H9 (cell line): ENCODE measurements at regions not wholly inside any gene's neighbourhood (a gene's known extent, or its start where the extent isn't known, plus 50 kb on each side); places are given as distances from the start of the nearest gene placed in this dataset.

Experiments used
- DNase-seq: peaks from one replicate; pipeline ENCODE4 v3.0.0-alpha.2; 2017
- H2AFZ ChIP-seq: one replicate; pipeline ENCODE4 v1.6.1; 2013; ENCODE audit warnings: mild to moderate bottlenecking, low read length, control low read depth, moderate library complexity
- H2AK5ac ChIP-seq: 2 replicates; pipeline ENCODE4 v1.6.1; 2013; ENCODE audit warnings: low read length, control low read depth, mixed read lengths; ENCODE audit not compliant: insufficient read length
- H2BK120ac ChIP-seq: one replicate; pipeline ENCODE4 v1.6.1; 2013; ENCODE audit warnings: low read depth, mild to moderate bottlenecking, low read length, control low read depth, inconsistent platforms; ENCODE audit not compliant: poor library complexity, severe bottlenecking
- H2BK12ac ChIP-seq: 2 replicates; pipeline ENCODE4 v1.6.1; 2013; ENCODE audit warnings: low read length, control low read depth, mixed read lengths, low read depth; ENCODE audit not compliant: insufficient read length
- H2BK15ac ChIP-seq: 2 replicates; pipeline ENCODE4 v1.6.1; 2013; ENCODE audit warnings: low read depth, low read length, control low read depth
- H2BK20ac ChIP-seq: one replicate; pipeline ENCODE4 v1.6.1; 2013; ENCODE audit warnings: low read depth, mild to moderate bottlenecking, low read length, control low read depth, inconsistent platforms; ENCODE audit not compliant: poor library complexity, severe bottlenecking
- H2BK5ac ChIP-seq: 2 replicates; pipeline ENCODE4 v1.6.1; 2013; ENCODE audit warnings: low read length, control low read depth, mixed read lengths; ENCODE audit not compliant: insufficient read length
- H3K14ac ChIP-seq: 2 replicates; pipeline ENCODE4 v1.6.1; 2013; ENCODE audit warnings: low read length, control low read depth; ENCODE audit not compliant: insufficient read depth
- H3K18ac ChIP-seq: 2 replicates; pipeline ENCODE4 v1.6.1; 2013; ENCODE audit warnings: low read depth, mild to moderate bottlenecking, mixed read lengths, low read length, control low read depth; ENCODE audit not compliant: insufficient read length
- H3K23ac ChIP-seq: 2 replicates; pipeline ENCODE4 v1.6.1; 2013; ENCODE audit warnings: low read length, control low read depth, mixed read lengths, low read depth; ENCODE audit not compliant: insufficient read length
- H3K23me2 ChIP-seq: 2 replicates; pipeline ENCODE4 v1.6.1; 2013; ENCODE audit warnings: low read depth, mild to moderate bottlenecking, mixed read lengths, low read length, control low read depth; ENCODE audit not compliant: insufficient read length, poor library complexity, severe bottlenecking
- H3K27ac ChIP-seq: 2 replicates; pipeline ENCODE4 v1.5.1; 2013; ENCODE audit warnings: low read length, control low read depth, mixed read lengths, low read depth; ENCODE audit not compliant: insufficient read length
- H3K27me3 ChIP-seq: 2 replicates; pipeline ENCODE4 v1.6.1; 2013; ENCODE audit warnings: low read length, control low read depth, inconsistent platforms; ENCODE audit not compliant: insufficient read depth
- H3K4ac ChIP-seq: 2 replicates; pipeline ENCODE4 v1.6.1; 2013; ENCODE audit warnings: low read depth, mild to moderate bottlenecking, control low read depth, inconsistent platforms, low read length, moderate library complexity
- H3K4me1 ChIP-seq: 2 replicates; pipeline ENCODE4 v1.6.1; 2013; ENCODE audit warnings: low read length, control low read depth, inconsistent platforms; ENCODE audit not compliant: insufficient read depth
- H3K4me2 ChIP-seq: 2 replicates; pipeline ENCODE4 v1.6.1; 2013; ENCODE audit warnings: low read length, control low read depth, mixed read lengths; ENCODE audit not compliant: insufficient read length, insufficient read depth
- H3K56ac ChIP-seq: 2 replicates; pipeline ENCODE4 v1.6.1; 2013; ENCODE audit warnings: low read depth, mild to moderate bottlenecking, mixed read lengths, low read length, control low read depth; ENCODE audit not compliant: insufficient read length
- H3K79me1 ChIP-seq: 2 replicates; pipeline ENCODE4 v1.6.1; 2013; ENCODE audit warnings: low read depth, mild to moderate bottlenecking, moderate library complexity, low read length, control low read depth, inconsistent platforms; ENCODE audit not compliant: insufficient read depth, poor library complexity, severe bottlenecking
- H3K79me2 ChIP-seq: 2 replicates; pipeline ENCODE4 v1.6.1; 2013; ENCODE audit warnings: low read length, control low read depth, inconsistent platforms; ENCODE audit not compliant: insufficient read depth
- H3K9ac ChIP-seq: 2 replicates; pipeline ENCODE4 v1.6.1; 2013; ENCODE audit warnings: low read length, control low read depth, mixed read lengths; ENCODE audit not compliant: insufficient read length; ENCODE audit errors: extremely low read depth
- H3K9me3 ChIP-seq: one replicate; pipeline ENCODE4 v1.6.1; 2013; ENCODE audit warnings: low read depth, low read length, inconsistent platforms; ENCODE audit not compliant: control insufficient read depth
- H3T11ph ChIP-seq: one replicate; pipeline ENCODE4 v1.6.1; 2013; ENCODE audit warnings: mild to moderate bottlenecking, low read length, control low read depth, inconsistent platforms
- H4K20me1 ChIP-seq: one replicate; pipeline ENCODE4 v1.6.1; 2013; ENCODE audit not compliant: control insufficient read depth, insufficient read length, insufficient read depth
- H4K5ac ChIP-seq: 2 replicates; pipeline ENCODE4 v1.6.1; 2013; ENCODE audit warnings: low read depth, mild to moderate bottlenecking, mixed read lengths, low read length, control low read depth; ENCODE audit not compliant: insufficient read length
- H4K8ac ChIP-seq: replicated peaks from 2 replicates; pipeline ENCODE4 v1.6.1; 2013; ENCODE audit warnings: low read length, control low read depth, mixed read lengths, low read depth; ENCODE audit not compliant: insufficient read length
- H4K91ac ChIP-seq: 2 replicates; pipeline ENCODE4 v1.6.1; 2013; ENCODE audit warnings: low read depth, mild to moderate bottlenecking, moderate library complexity, mixed read lengths, low read length, control low read depth; ENCODE audit not compliant: insufficient read length
- H3K27ac Mint-ChIP-seq, 3 experiments: 2 replicates in 2 of 3; 3 replicates in 1 of 3; pipeline ENCODE4 v1.8.0; 2020 to 2021; ENCODE audit warnings: mixed read lengths in 3 of 3, mild to moderate bottlenecking in 1 of 3, moderate library complexity in 1 of 3
- H3K27me3 Mint-ChIP-seq: 2 replicates; pipeline ENCODE4 v1.8.0; 2021; ENCODE audit warnings: low read depth, mild to moderate bottlenecking, moderate library complexity, mixed read lengths
- H3K36me3 Mint-ChIP-seq, 3 experiments: 2 replicates in 2 of 3; 3 replicates in 1 of 3; pipeline ENCODE4 v1.8.0; 2020 to 2021; ENCODE audit warnings: low read depth in 3 of 3, mixed read lengths in 3 of 3; ENCODE audit not compliant: insufficient read depth in 1 of 3
- H3K4me1 Mint-ChIP-seq, 2 experiments: 2 replicates each; pipeline ENCODE4 v1.8.0; 2020; ENCODE audit warnings: mixed read lengths in 2 of 2
- H3K4me3 Mint-ChIP-seq, 2 experiments: 2 replicates in 1 of 2; 3 replicates in 1 of 2; pipeline ENCODE4 v1.8.0; 2020 to 2021; ENCODE audit warnings: mild to moderate bottlenecking in 2 of 2, mixed read lengths in 2 of 2, moderate library complexity in 1 of 2
- H3K9me3 Mint-ChIP-seq, 2 experiments: 2 replicates in 1 of 2; 3 replicates in 1 of 2; pipeline ENCODE4 v1.8.0; 2020; ENCODE audit warnings: mild to moderate bottlenecking in 2 of 2, mixed read lengths in 2 of 2, moderate library complexity in 1 of 2
- CTCF ChIP-seq: fragments of 200-600 bp; sonication (generic); conservative IDR thresholded peaks from 3 replicates; pipeline ENCODE4 v1.8.0; 2021; ENCODE audit warnings: antibody characterized with exemption, mild to moderate bottlenecking
- WGBS: extraction: QIAGEN DNeasy Blood & Tissue Kit; methylation state at CpG from one replicate; pipeline ENCODE4 v1.1.7; 2013; ENCODE audit warnings: missing lambda C conversion rate, low lambda C conversion rate, mixed read lengths; ENCODE audit not compliant: insufficient read length; ENCODE audit errors: extremely low coverage; 5-methylcytosine and 5-hydroxymethylcytosine counted together

- Mint-ChIP-seq H3K27ac (no peak overlapping the region), H3K4me1 (no peaks in the 10 kb centered on the region), H3K36me3 (peaks cover 2 to 4% (median 2%) of the 10 kb centered on the region in 3 experiments; a peak in 4 of 7 replicates), H3K4me3 (no peak overlapping the region), H3K27me3 (peaks cover 17% of the 10 kb centered on the region), H3K9me3 (peaks cover 8 to 9% of the 10 kb centered on the region in 2 experiments; a peak in 4 of 5 replicates)
- Histone ChIP-seq H3K23me2 (no peaks in the 10 kb centered on the region), H3T11ph (no peak overlapping the region), H2BK20ac (no peak overlapping the region), H2AK5ac (no peak overlapping the region), H3K79me1 (no peaks in the 10 kb centered on the region), H2BK120ac (no peak overlapping the region), H4K5ac (no peak overlapping the region), H3K23ac (no peak overlapping the region), H3K9ac (no peak overlapping the region), H2BK15ac (no peak overlapping the region), H2BK5ac (no peak overlapping the region), H3K56ac (no peak overlapping the region), H3K27me3 (no peaks in the 10 kb centered on the region), H2BK12ac (no peak overlapping the region), H2AFZ (no peak overlapping the region), H4K20me1 (no peaks in the 10 kb centered on the region), H3K27ac (no peak overlapping the region), H3K4ac (no peak overlapping the region), H3K4me1 (no peaks in the 10 kb centered on the region), H3K9me3 (no peaks in the 10 kb centered on the region), H3K18ac (no peak overlapping the region), H3K79me2 (no peaks in the 10 kb centered on the region), H3K4me2 (no peak overlapping the region), H3K14ac (no peak overlapping the region), H4K91ac (no peak overlapping the region), H4K8ac (no peak overlapping the region)
- no peak for DNase-seq
- TF ChIP-seq CTCF, result no peak
- no CpG with 5 or more reads among the region's 2 CpGs for WGBS
These were observed 67.7 kb upstream of the ZFP64 start for GRCh38 chr20:52259295-52259694.
